SK-N-SH treated with all-trans-retinoic acid at 6 μM for 48 hours (cell line): ENCODE measurements at regions not wholly inside any gene's neighbourhood (a gene's known extent, or its start where the extent isn't known, plus 50 kb on each side); places are given as distances from the start of the nearest gene placed in this dataset.

Experiments
- ARNTL ChIP-seq: fragments of 450-650 bp; formaldehyde crosslinking; IDR thresholded peaks from 2 replicates; pipeline ENCODE4 v1.5.0; 2020; ENCODE audit warnings: low read depth, mild to moderate bottlenecking, moderate library complexity, borderline replicate concordance
- ESRRG ChIP-seq: fragments of 250-450 bp; sonication (Bioruptor Pico); IDR thresholded peaks from 2 replicates; pipeline ENCODE4 v1.6.1; 2021; ENCODE audit warnings: mild to moderate bottlenecking
- GLIS3 ChIP-seq: fragments of 250-450 bp; sonication (Bioruptor Pico); IDR thresholded peaks from 2 replicates; pipeline ENCODE4 v1.5.0; 2020; ENCODE audit warnings: mild to moderate bottlenecking, moderate library complexity
- PPARA ChIP-seq: fragments of 250-450 bp; sonication (Bioruptor Pico); IDR thresholded peaks from 2 replicates; pipeline ENCODE4 v1.5.0; 2020; ENCODE audit warnings: mild to moderate bottlenecking, borderline replicate concordance
- RARB ChIP-seq: fragments of 250-450 bp; sonication (Bioruptor Pico); IDR thresholded peaks from 2 replicates; pipeline ENCODE4 v1.8.0; 2021; ENCODE audit warnings: mild to moderate bottlenecking, moderate library complexity

GRCh38 chr20:57094252-57094891 lies 172.1 kb downstream of the BMP7 start:
- TF ChIP-seq PPARA (no peak), RARB (CRISPR knock-in tag) (no peak), ARNTL (no peak), ESRRG (CRISPR knock-in tag) (no peak), GLIS3 (CRISPR knock-in tag) (no peak)
